Neural cell (in vitro differentiated cells): ENCODE measurements at regions not wholly inside any gene's neighbourhood (a gene's known extent, or its start where the extent isn't known, plus 50 kb on each side); places are given as distances from the start of the nearest gene placed in this dataset.

Source experiments
- H2AFZ ChIP-seq: fragments of 200-600, 300-800 bp; sonication (generic), shearing (Covaris generic); 2 replicates; pipeline ENCODE4 v1.6.0; 2014; ENCODE audit warnings: low read depth, mild to moderate bottlenecking, antibody characterized with exemption, low read length, moderate library complexity
- H3F3A ChIP-seq: fragments of 200-600 bp; shearing (Covaris generic); 2 replicates; pipeline ENCODE4 v1.6.1; 2016; ENCODE audit warnings: mild to moderate bottlenecking, moderate library complexity, mixed read lengths, antibody characterized with exemption, low read length; ENCODE audit not compliant: insufficient read depth, poor library complexity, severe bottlenecking
- H3K27ac ChIP-seq: fragments of 200-600, 300-800 bp; sonication (generic), shearing (Covaris generic); 2 replicates; pipeline ENCODE4 v1.5.1; 2014; ENCODE audit warnings: mild to moderate bottlenecking, low read length, moderate library complexity
- H3K27me3 ChIP-seq: fragments of 300-800, 200-600 bp; sonication (generic), shearing (Covaris generic); 2 replicates; pipeline ENCODE4 v1.6.0; 2014; ENCODE audit warnings: mild to moderate bottlenecking, low read depth, low read length, moderate library complexity; ENCODE audit not compliant: insufficient read depth
- H3K36me3 ChIP-seq: fragments of 300-800, 200-600 bp; sonication (generic), shearing (Covaris generic); 2 replicates; pipeline ENCODE4 v1.5.1; 2014; ENCODE audit warnings: mild to moderate bottlenecking, antibody characterized with exemption, low read length, moderate library complexity; ENCODE audit not compliant: insufficient read depth
- H3K4me2 ChIP-seq: fragments of 300-800, 200-600 bp; sonication (generic), shearing (Covaris generic); 2 replicates; pipeline ENCODE4 v1.6.0; 2014; ENCODE audit warnings: mild to moderate bottlenecking, low read length
- H3K4me3 ChIP-seq: fragments of 300-800, 200-600 bp; sonication (generic), shearing (Covaris generic); 2 replicates; pipeline ENCODE4 v1.5.1; 2014; ENCODE audit warnings: mild to moderate bottlenecking, low read length, moderate library complexity
- H3K79me2 ChIP-seq: fragments of 200-600 bp; shearing (Covaris generic); replicated peaks from 2 replicates; pipeline ENCODE4 v1.6.0; 2014; ENCODE audit warnings: mild to moderate bottlenecking, low read length, moderate library complexity; ENCODE audit not compliant: insufficient read depth
- H3K9ac ChIP-seq: fragments of 300-800, 200-600 bp; sonication (generic), shearing (Covaris generic); 2 replicates; pipeline ENCODE4 v1.6.1; 2016; ENCODE audit warnings: mild to moderate bottlenecking, low read length, mixed read lengths
- H3K9me2 ChIP-seq: fragments of 200-600 bp; shearing (Covaris generic); 2 replicates; pipeline ENCODE4 v1.6.1; 2016; ENCODE audit warnings: mild to moderate bottlenecking, low read length, mixed read lengths; ENCODE audit not compliant: insufficient read depth
- H3K9me3 ChIP-seq: fragments of 200-600, 300-800 bp; sonication (generic), shearing (Covaris generic); 2 replicates; pipeline ENCODE4 v1.6.1; 2016; ENCODE audit warnings: mild to moderate bottlenecking, mixed run types, low read length, moderate library complexity, mixed read lengths
- H4K20me1 ChIP-seq: fragments of 200-600 bp; shearing (Covaris generic); 2 replicates; pipeline ENCODE4 v1.6.1; 2016; ENCODE audit warnings: mild to moderate bottlenecking, mixed run types; ENCODE audit not compliant: insufficient read depth
- EP300 ChIP-seq: fragments of 450-650 bp; conservative IDR thresholded peaks from 2 replicates; pipeline ENCODE4 v1.6.1; 2014; ENCODE audit warnings: antibody characterized with exemption, mild to moderate bottlenecking, moderate library complexity; ENCODE audit not compliant: poor library complexity, severe bottlenecking
- EZH2 ChIP-seq: fragments of 200-600, 300-800 bp; shearing (Covaris generic), sonication (generic); IDR thresholded peaks from 2 replicates; pipeline ENCODE4 v1.6.1; 2014; ENCODE audit warnings: antibody characterized with exemption, low read length, borderline replicate concordance, mild to moderate bottlenecking; ENCODE audit not compliant: insufficient read depth, poor library complexity, severe bottlenecking
- MXI1 ChIP-seq: fragments of 450-650 bp; conservative IDR thresholded peaks from 2 replicates; pipeline ENCODE4 v1.6.1; 2014; ENCODE audit warnings: antibody characterized with exemption, mild to moderate bottlenecking; ENCODE audit not compliant: poor library complexity, severe bottlenecking
- POLR2AphosphoS5 ChIP-seq: IDR thresholded peaks from 2 replicates; pipeline ENCODE4 v1.6.1; 2012
- RAD21 ChIP-seq: fragments of 450-650 bp; conservative IDR thresholded peaks from 2 replicates; pipeline ENCODE4 v1.6.1; 2014; ENCODE audit warnings: antibody characterized with exemption, mild to moderate bottlenecking, moderate library complexity
- SMC3 ChIP-seq: fragments of 450-650 bp; conservative IDR thresholded peaks from 2 replicates; pipeline ENCODE4 v1.6.1; 2014; ENCODE audit warnings: antibody characterized with exemption, mild to moderate bottlenecking, moderate library complexity; ENCODE audit not compliant: poor library complexity
- TAF1 ChIP-seq: IDR thresholded peaks from 2 replicates; pipeline ENCODE4 v1.6.1; 2012; ENCODE audit warnings: low read depth
- TF ChIP-seq, protein P1 (sequence below): IDR thresholded peaks from 2 replicates; pipeline ENCODE4 v1.6.1; 2012; ENCODE audit warnings: borderline replicate concordance
- TF ChIP-seq, protein P2 (sequence below): fragments of 450-650 bp; IDR thresholded peaks from 2 replicates; pipeline ENCODE4 v1.5.1; 2014; ENCODE audit warnings: antibody characterized with exemption, mild to moderate bottlenecking, moderate library complexity; ENCODE audit not compliant: poor library complexity, severe bottlenecking

DNA sequence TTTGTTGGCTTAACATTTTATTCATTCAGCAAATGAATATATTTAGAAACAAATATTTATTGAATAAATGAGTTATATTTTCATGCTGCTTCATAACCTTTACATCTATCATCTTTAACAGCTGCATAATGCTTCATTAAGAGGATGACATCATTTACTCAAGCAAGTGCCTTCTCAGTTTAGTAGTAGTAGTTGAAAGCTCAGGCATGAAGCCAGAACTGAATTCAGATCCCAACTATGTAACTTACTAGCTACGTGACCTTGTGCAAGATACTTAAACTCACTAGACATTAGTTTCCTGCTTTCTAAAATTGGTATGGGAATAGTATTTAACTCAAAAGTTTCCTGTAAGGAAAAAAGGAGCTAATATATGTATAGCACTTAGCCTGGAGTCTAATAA is 90.3 kb downstream of the TMPRSS5 start:
- H3K36me3 ChIP-seq = no peaks in the 10 kb centered on the region
- H3F3A ChIP-seq = no peaks in the 10 kb centered on the region
- H4K20me1 ChIP-seq = no peaks in the 10 kb centered on the region
- H3K9me2 ChIP-seq = no peaks in the 10 kb centered on the region
- H3K4me3 ChIP-seq = no peak overlapping the region
- no peak overlapping the region for H3K27ac ChIP-seq
- no peaks in the 10 kb centered on the region for H3K9me3 ChIP-seq
- H3K9ac ChIP-seq = no peak overlapping the region
- no peak overlapping the region for H3K4me2 ChIP-seq
- no peaks in the 10 kb centered on the region for H3K27me3 ChIP-seq
- TF ChIP-seq TAF1 (no peak), MXI1 (no peak), RAD21 (no peak), SMC3 (no peak), EZH2 (no peak), EP300 (no peak), POLR2AphosphoS5 (no peak)
- TF ChIP-seq, protein P1, sequence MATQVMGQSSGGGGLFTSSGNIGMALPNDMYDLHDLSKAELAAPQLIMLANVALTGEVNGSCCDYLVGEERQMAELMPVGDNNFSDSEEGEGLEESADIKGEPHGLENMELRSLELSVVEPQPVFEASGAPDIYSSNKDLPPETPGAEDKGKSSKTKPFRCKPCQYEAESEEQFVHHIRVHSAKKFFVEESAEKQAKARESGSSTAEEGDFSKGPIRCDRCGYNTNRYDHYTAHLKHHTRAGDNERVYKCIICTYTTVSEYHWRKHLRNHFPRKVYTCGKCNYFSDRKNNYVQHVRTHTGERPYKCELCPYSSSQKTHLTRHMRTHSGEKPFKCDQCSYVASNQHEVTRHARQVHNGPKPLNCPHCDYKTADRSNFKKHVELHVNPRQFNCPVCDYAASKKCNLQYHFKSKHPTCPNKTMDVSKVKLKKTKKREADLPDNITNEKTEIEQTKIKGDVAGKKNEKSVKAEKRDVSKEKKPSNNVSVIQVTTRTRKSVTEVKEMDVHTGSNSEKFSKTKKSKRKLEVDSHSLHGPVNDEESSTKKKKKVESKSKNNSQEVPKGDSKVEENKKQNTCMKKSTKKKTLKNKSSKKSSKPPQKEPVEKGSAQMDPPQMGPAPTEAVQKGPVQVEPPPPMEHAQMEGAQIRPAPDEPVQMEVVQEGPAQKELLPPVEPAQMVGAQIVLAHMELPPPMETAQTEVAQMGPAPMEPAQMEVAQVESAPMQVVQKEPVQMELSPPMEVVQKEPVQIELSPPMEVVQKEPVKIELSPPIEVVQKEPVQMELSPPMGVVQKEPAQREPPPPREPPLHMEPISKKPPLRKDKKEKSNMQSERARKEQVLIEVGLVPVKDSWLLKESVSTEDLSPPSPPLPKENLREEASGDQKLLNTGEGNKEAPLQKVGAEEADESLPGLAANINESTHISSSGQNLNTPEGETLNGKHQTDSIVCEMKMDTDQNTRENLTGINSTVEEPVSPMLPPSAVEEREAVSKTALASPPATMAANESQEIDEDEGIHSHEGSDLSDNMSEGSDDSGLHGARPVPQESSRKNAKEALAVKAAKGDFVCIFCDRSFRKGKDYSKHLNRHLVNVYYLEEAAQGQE = no peak
- TF ChIP-seq, protein P2, sequence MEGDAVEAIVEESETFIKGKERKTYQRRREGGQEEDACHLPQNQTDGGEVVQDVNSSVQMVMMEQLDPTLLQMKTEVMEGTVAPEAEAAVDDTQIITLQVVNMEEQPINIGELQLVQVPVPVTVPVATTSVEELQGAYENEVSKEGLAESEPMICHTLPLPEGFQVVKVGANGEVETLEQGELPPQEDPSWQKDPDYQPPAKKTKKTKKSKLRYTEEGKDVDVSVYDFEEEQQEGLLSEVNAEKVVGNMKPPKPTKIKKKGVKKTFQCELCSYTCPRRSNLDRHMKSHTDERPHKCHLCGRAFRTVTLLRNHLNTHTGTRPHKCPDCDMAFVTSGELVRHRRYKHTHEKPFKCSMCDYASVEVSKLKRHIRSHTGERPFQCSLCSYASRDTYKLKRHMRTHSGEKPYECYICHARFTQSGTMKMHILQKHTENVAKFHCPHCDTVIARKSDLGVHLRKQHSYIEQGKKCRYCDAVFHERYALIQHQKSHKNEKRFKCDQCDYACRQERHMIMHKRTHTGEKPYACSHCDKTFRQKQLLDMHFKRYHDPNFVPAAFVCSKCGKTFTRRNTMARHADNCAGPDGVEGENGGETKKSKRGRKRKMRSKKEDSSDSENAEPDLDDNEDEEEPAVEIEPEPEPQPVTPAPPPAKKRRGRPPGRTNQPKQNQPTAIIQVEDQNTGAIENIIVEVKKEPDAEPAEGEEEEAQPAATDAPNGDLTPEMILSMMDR = no peak
- no peak overlapping the region for H2AFZ ChIP-seq
- H3K79me2 ChIP-seq = no peaks in the 10 kb centered on the region

DNA sequence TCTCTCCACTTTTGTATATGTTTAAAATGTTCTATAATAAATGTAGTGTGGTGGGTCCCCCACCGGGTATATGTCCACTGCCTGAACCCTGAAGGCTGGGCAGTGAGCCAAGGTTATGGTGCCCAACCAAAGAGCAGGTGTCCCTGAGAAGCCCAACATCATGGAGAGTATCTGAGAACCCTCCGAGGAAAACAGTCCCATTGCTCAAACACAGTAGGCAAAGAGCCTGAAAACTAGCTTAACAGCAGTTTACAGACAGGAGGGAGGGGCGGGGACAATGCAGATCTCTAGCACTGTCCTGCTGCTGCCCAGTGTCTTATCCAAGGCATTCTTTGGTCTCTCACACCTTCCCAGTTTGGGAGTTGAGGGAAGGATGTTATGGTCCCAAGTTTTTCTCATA is 91.0 kb downstream of the TMPRSS5 start:
- no peak overlapping the region for H2AFZ ChIP-seq
- no peaks in the 10 kb centered on the region for H3K79me2 ChIP-seq
- H3K4me3 ChIP-seq = no peak overlapping the region
- H4K20me1 ChIP-seq = no peaks in the 10 kb centered on the region
- TF ChIP-seq, protein P2 = no peak
- TF ChIP-seq EP300 (no peak), POLR2AphosphoS5 (no peak), SMC3 (no peak), RAD21 (no peak), EZH2 (no peak), TAF1 (no peak), MXI1 (no peak)
- TF ChIP-seq, protein P1 = no peak
- H3K4me2 ChIP-seq = no peak overlapping the region
- H3F3A ChIP-seq = no peaks in the 10 kb centered on the region
- no peaks in the 10 kb centered on the region for H3K36me3 ChIP-seq
- H3K9me2 ChIP-seq = no peaks in the 10 kb centered on the region
- H3K9ac ChIP-seq = no peak overlapping the region
- H3K9me3 ChIP-seq = no peaks in the 10 kb centered on the region
- no peaks in the 10 kb centered on the region for H3K27me3 ChIP-seq
- H3K27ac ChIP-seq = no peak overlapping the region
